HG02798 (cell line): ENCODE measurements at regions not wholly inside any gene's neighbourhood (a gene's known extent, or its start where the extent isn't known, plus 50 kb on each side); places are given as distances from the start of the nearest gene placed in this dataset.
"Not testable (repeated sequence)": the region's sequence is repeated elsewhere in the genome, so short reads cannot be mapped to it uniquely, and the experiment has no call there.

Experiments used
- ATAC-seq: cut with Tn5 transposase; IDR thresholded peaks from one replicate; pipeline ENCODE4 v1.9.1; 2021; ENCODE audit warnings: mild to moderate bottlenecking; ENCODE audit not compliant: unreplicated experiment, poor library complexity

DNA sequence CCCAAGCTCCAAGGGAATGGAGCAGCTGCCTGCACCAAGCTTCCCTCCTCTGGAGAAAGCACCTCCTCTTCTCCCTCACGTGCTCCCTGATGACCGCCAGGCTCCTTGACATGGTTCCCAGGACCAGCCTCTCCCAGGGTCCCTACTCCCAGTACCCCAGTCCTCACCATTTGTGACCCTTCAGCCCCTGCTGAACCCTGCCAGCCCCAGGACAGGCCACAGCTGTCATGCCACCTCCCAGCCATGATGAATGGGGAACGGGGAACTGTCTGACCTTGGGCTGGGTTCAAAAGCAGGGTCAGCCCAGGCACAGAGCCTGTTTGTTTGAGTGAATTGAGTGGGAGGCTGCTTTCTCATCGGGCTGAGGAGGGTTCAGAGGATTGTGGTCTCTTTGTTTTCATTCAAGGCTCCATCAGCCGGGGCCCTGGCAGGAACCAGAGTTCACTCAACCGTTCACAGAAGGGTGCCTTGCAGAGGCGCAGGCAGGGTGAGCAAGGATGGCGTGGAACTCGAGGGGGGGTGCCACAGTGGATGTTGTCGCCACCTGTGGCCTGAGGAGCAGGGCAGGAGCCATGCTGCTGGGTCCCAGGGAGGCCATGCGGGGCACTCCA lies 344.5 kb upstream of the SFSWAP start:
- no peak for ATAC-seq

DNA sequence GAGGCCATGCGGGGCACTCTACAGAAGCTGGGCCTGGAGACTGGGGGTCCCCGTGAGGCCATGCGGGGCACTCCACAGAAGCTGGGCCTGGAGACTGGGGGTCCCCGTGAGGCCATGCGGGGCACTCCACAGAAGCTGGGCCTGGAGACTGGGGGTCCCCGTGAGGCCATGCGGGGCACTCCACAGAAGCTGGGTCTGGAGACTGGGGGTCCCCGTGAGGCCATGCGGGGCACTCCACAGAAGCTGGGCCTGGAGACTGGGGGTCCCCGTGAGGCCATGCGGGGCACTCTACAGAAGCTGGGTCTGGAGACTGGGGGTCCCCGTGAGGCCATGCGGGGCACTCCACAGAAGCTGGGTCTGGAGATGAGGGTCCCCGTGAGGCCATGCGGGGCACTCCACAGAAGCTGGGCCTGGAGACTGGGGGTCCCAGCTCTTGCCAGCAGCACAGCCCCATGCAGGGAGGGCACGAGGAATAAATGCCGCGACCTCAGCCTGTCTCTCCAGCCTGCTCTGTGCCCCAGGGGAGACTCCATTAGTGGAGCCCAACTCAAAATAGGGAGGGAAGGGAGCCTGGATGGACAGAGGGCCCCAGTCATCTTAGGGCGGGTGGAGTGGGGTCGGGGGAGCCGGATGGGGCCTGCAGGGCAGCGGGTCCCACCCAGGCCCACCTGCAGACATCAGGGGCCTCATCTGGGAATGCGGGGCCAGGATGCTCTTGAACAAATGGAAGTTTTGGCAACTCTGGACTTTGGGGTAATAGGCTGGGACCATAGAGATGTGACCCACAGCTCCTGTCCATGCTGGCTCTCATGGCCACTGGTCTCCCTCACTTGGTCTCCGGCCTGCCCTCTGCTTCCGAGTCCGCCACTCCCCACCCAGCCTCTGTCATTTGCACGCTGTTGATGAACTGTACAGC lies 343.6 kb upstream of the SFSWAP start:
- not testable (repeated sequence) for ATAC-seq

DNA sequence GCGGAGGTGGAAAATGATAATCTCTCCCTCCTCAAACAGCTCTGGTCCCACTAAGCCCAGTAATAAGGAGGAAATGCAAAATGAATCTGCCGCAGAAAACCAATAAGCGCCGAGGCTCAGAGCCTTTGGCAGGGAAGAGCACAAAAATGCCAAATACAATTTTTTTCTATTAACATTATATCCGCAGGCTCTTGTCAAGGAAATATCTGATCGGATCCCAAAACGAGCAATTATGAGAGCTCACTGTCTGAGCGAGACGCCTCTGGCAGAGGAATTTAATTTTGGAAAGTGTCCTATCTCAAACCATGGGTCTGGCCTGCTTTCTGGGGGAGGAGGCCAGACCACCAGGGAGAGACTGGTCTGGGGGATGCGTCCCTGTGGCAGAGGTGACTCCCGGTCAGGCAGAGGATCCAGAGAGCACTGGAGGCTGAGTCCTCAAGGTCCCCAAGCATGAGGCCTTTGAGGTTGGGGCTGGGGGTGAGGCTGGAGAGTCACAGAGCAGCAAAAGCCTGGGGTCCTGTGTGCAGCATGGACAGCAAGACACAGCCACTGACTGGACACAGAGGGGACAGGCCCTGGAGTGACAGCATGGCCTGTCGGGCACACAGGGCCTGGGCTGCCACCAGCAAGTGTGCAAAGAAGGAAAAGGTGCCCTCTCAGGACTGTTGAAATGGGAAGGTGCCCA lies 342.8 kb upstream of the SFSWAP start:
- no peak for ATAC-seq

GRCh38 chr12:131368668-131369071 lies 342.2 kb upstream of the SFSWAP start:
- no peak for ATAC-seq

- no peak for ATAC-seq
Observed at GRCh38 chr12:131369094-131369845, 341.6 kb upstream of the SFSWAP start.

GRCh38 chr12:131370321-131370720 lies 340.6 kb upstream of the SFSWAP start:
- no peak for ATAC-seq

DNA sequence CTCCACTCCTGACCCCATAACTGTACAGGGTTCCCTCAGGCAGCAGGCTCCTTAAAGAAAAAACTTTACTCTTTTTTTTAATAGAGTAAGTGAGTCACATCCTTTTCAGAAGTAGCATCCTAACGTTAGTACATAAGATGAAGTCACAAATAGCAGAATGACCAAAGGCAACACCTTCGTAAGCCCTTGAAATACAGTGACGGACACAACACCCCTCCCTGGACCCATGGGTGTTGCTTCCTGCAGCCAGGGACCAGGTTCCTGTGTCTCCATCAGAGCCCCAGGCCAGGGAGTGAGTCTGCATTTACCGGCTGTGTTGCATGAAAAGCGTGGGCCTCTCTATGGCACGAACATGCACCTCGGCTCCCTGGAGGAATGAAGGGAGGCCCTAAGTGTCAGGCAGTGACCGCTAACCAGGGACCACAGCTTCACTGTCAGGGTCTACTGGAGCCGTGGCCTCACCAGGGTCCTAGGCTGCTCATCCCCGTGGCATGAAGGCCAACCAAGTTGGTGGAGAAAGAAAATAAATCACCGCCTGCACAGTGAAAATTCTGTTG lies 340.0 kb upstream of the SFSWAP start:
- no peak for ATAC-seq

- ATAC-seq: no peak
Observed at GRCh38 chr12:131371401-131372170, 339.3 kb upstream of the SFSWAP start.

DNA sequence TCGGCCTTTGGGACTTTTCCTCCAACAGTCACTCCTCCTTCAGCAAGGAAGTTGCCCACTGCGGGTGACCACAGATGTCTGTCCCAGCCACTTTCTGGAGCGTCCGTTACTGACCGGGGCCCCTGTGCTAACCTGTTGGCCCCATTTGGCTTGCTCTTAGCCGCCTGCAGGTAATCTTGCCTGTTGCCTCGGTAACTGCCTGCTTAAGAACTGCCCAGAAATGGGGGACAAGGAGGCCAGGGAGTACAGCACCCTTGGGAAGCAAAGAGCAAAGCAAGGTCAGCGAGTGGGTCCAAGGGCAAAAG lies 338.8 kb upstream of the SFSWAP start:
- ATAC-seq: no peak

DNA sequence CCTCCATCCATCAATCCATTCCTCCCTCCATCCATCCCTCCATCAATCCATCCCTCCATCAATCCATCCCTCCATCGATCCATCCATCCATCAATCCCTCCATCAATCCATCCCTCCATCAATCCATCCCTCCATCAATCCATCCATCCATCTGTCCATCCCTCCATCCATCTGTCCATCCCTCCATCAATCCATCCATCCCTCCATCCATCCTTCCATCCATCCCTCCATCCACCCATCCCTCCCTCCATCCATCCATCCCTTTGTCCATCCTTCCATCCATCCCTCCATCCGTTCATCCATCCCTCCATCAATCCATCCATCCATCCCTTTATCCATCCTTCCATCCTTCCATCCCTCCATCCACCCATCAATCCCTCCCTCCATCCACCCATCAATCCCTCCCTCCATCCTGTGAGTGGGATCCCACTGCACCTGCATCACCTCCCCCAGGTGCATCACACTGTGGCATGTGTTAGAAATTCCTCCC lies 338.1 kb upstream of the SFSWAP start:
- ATAC-seq: no peak

- no peak for ATAC-seq
Observed at GRCh38 chr12:131375261-131375971, 335.5 kb upstream of the SFSWAP start.

- no peak for ATAC-seq
Observed at GRCh38 chr12:131375972-131376345, 334.9 kb upstream of the SFSWAP start.

DNA sequence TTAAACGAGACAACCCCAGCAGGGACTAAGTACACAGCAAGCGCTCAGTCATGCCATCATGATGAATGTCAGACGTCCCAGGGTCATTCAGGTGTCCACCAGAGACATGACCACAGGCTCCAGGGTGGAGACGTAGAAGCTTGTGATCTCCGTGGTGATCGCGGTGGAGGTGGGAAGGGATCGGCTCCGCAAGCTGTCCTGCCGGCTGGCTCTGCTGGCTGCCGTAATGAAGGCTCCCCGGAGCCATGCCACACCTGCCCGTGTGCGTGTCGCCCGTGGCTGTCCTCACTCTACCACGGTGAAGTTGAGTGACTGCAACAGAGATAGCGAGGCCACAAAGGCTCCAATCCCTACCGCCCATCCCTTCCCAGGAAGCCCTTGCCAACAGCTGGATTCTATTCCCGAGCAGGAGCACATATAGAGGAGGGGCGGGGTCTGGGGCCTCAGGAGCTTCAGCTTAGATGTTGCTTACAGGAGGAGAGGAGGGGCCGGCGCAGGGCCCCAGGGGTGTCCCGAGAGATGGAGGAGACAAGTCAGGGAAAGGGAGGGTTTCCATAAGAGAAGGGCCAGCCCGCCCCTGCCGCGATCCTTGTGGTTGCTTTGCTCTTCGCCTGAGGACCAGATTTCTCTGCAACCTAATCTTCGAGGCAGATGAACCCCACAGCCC lies 332.6 kb upstream of the SFSWAP start:
- no peak for ATAC-seq

DNA sequence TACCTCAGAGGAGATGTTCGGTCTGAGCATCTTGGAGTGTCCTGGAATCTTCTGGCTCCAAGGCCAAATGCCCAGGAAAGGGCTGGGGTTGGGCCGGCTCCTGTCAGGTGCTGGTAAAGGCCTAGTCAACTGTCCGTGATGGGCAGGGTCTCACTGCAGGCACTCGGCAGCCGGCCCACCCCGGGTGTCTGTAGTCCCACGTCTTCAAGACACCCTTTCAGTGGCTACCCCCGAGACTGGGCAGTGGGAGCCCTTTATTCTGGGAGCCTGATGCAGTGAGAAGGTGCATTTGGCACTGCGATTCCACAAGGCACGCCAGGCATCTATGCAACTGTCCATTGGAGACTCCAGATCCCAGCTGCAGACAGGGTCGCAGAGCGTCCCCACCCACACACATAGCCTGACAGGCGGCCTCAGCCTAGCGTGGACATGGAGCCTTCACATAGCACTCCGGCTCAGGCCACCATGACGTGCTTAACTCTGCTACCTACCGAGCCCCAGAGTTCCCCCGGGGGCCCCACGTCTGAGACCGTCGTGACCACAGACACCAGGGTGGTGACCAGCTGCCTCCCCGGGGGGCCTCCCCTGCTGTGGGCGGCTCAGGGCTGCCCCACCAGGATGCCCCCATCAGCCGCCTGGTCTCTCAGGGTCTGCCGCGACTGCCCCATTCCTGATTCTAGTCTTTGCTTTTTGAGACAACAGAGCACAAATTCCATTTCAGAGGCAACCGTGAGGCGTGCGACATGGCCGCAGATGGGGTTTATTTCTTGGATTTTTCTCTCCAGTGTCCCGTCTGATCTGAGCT lies 331.8 kb upstream of the SFSWAP start:
- no peak for ATAC-seq

GRCh38 chr12:131379738-131380137 lies 331.2 kb upstream of the SFSWAP start:
- ATAC-seq: no peak

- no peak for ATAC-seq
Observed at GRCh38 chr12:131380220-131380964, 330.5 kb upstream of the SFSWAP start.
